Stimulated activated naive CD8-positive, alpha-beta T cell treated with anti-CD3 and anti-CD28 coated beads, Interleukin-15, Interleukin-2, amounts not matched to agents 100 ng/mL and 50 ng/mL, for 24 hours (primary cell): ENCODE measurements at regions not wholly inside any gene's neighbourhood (a gene's known extent, or its start where the extent isn't known, plus 50 kb on each side); places are given as distances from the start of the nearest gene placed in this dataset.

Experiments
- H3K27ac Mint-ChIP-seq: one replicate; pipeline ENCODE4 v1.8.0; 2021; ENCODE audit warnings: mild to moderate bottlenecking, mixed read lengths
- H3K27me3 Mint-ChIP-seq: one replicate; pipeline ENCODE4 v1.8.0; 2021; ENCODE audit warnings: mixed read lengths
- H3K36me3 Mint-ChIP-seq: one replicate; pipeline ENCODE4 v1.8.0; 2021; ENCODE audit warnings: low read depth, mixed read lengths
- H3K4me1 Mint-ChIP-seq: one replicate; pipeline ENCODE4 v1.8.0; 2021; ENCODE audit warnings: low read depth, mixed read lengths
- H3K4me3 Mint-ChIP-seq: one replicate; pipeline ENCODE4 v1.8.0; 2021; ENCODE audit warnings: mild to moderate bottlenecking, mixed read lengths
- H3K9me3 Mint-ChIP-seq: one replicate; pipeline ENCODE4 v1.8.0; 2021; ENCODE audit warnings: mixed read lengths

- Mint-ChIP-seq H3K27me3 (no peaks in the 10 kb centered on the region), H3K4me1 (no peaks in the 10 kb centered on the region)
Observed at GRCh38 chr3:3232251-3232650, 52.8 kb upstream of the CRBN start.

More at GRCh38 chr3:3232251-3232650, 52.8 kb upstream of the CRBN start:
- no peak overlapping the region for H3K4me3 Mint-ChIP-seq
- H3K9me3 Mint-ChIP-seq: peaks cover 7% of the 10 kb centered on the region
- no peak overlapping the region for H3K27ac Mint-ChIP-seq
- H3K36me3 Mint-ChIP-seq: no peaks in the 10 kb centered on the region
